ENCODE measurements at regions not wholly inside any gene's neighbourhood (a gene's known extent, or its start where the extent isn't known, plus 50 kb on each side); places are given as distances from the start of the nearest gene placed in this dataset.

DNA sequence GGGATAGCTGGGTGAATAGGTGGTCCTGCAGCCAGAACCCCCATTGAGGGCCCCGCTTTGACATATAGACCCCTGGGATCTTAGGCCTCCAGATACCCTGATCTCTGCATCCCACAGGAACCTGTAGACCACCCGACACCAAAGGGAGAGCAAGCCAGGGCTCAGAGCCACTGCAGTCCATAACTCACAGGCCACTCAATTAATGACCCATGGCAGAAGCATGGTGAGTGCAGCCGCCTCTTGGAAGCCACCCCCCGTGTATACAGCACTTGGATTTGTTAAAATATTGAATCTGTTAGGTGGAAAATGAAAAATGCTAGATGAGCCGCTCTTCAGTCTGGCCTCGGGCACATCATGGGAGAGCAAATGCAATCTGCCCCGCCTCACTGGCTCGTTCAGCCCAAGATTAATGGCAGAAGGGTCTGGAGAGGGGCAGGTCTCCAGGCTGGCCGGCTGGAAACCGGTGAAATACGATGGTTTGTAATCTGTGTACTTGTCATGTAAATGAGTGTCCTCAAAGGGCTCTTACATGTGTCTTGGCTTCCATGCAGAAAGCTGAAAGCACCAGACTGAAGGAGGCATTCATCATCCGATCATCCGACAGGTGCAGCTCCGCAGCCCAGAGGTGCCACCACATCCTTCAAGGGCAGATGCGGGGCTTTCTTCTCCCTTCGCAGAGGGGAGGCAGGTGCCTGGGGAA is 111.3 kb downstream of the OLFM1 start:
- Histone ChIP-seq H3K4me2 (ENCODE audit: low read depth, low read length, poor library complexity, severe bottlenecking) (no peak overlapping the region), H3K27me3 (ENCODE audit: insufficient read depth, low read length, poor library complexity, severe bottlenecking) (no peaks in the 10 kb centered on the region), H3K4me3 (ENCODE audit: low read length, poor library complexity, severe bottlenecking) (no peak overlapping the region), H2AFZ (ENCODE audit: low read length) (no peak overlapping the region), H3K9ac (ENCODE audit: low read depth, low read length, poor library complexity, severe bottlenecking) (no peak overlapping the region), H3K9me3 (ENCODE audit: insufficient read depth, low read depth, low read length) (peaks cover 21% of the 10 kb centered on the region; the same call in 1 of the 2 replicates), H3K36me3 (ENCODE audit: insufficient read depth, low read length) (no peaks in the 10 kb centered on the region), H4K20me1 (ENCODE audit: insufficient read depth, low read length, poor library complexity, severe bottlenecking) (no peaks in the 10 kb centered on the region), H3K9me2 (replicated peaks; ENCODE audit: low read depth, low read length) (no peaks in the 10 kb centered on the region), H3K4me1 (ENCODE audit: insufficient read depth, low read length, poor library complexity, severe bottlenecking) (no peaks in the 10 kb centered on the region), H3F3A (ENCODE audit: low read depth) (no peaks in the 10 kb centered on the region), H3K79me2 (ENCODE audit: insufficient read depth, low read length) (no peaks in the 10 kb centered on the region)
- no peak for TF ChIP-seq EZH2phosphoT487 (IDR thresholded peaks at IDR 0.05; ENCODE audit: borderline replicate concordance)
- TF ChIP-seq, protein P1, sequence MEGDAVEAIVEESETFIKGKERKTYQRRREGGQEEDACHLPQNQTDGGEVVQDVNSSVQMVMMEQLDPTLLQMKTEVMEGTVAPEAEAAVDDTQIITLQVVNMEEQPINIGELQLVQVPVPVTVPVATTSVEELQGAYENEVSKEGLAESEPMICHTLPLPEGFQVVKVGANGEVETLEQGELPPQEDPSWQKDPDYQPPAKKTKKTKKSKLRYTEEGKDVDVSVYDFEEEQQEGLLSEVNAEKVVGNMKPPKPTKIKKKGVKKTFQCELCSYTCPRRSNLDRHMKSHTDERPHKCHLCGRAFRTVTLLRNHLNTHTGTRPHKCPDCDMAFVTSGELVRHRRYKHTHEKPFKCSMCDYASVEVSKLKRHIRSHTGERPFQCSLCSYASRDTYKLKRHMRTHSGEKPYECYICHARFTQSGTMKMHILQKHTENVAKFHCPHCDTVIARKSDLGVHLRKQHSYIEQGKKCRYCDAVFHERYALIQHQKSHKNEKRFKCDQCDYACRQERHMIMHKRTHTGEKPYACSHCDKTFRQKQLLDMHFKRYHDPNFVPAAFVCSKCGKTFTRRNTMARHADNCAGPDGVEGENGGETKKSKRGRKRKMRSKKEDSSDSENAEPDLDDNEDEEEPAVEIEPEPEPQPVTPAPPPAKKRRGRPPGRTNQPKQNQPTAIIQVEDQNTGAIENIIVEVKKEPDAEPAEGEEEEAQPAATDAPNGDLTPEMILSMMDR (conservative IDR thresholded peaks at IDR 0.05; ENCODE audit: low read length) = no peak

GRCh38 chr9:135199489-135199888 is 112.0 kb downstream of the OLFM1 start:
- Histone ChIP-seq H3K9me3 (ENCODE audit: insufficient read depth, low read depth, low read length) (peaks cover 21% of the 10 kb centered on the region; the same call in 1 of the 2 replicates), H2AFZ (ENCODE audit: low read length) (no peak overlapping the region), H3K4me3 (ENCODE audit: low read length, poor library complexity, severe bottlenecking) (no peak overlapping the region), H4K20me1 (ENCODE audit: insufficient read depth, low read length, poor library complexity, severe bottlenecking) (no peaks in the 10 kb centered on the region), H3K36me3 (ENCODE audit: insufficient read depth, low read length) (no peaks in the 10 kb centered on the region), H3K79me2 (ENCODE audit: insufficient read depth, low read length) (no peaks in the 10 kb centered on the region), H3K9ac (ENCODE audit: low read depth, low read length, poor library complexity, severe bottlenecking) (no peak overlapping the region), H3K27me3 (ENCODE audit: insufficient read depth, low read length, poor library complexity, severe bottlenecking) (no peaks in the 10 kb centered on the region), H3K9me2 (replicated peaks; ENCODE audit: low read depth, low read length) (no peaks in the 10 kb centered on the region), H3K4me2 (ENCODE audit: low read depth, low read length, poor library complexity, severe bottlenecking) (no peak overlapping the region), H3F3A (ENCODE audit: low read depth) (no peaks in the 10 kb centered on the region), H3K4me1 (ENCODE audit: insufficient read depth, low read length, poor library complexity, severe bottlenecking) (no peaks in the 10 kb centered on the region)
- TF ChIP-seq, protein P1 (conservative IDR thresholded peaks at IDR 0.05; ENCODE audit: low read length) = no peak
- no peak for TF ChIP-seq EZH2phosphoT487 (IDR thresholded peaks at IDR 0.05; ENCODE audit: borderline replicate concordance)

- H3K4me3 ChIP-seq (ENCODE audit: low read length, poor library complexity, severe bottlenecking) = no peak overlapping the region
- no peak overlapping the region for H2AFZ ChIP-seq (ENCODE audit: low read length)
- no peaks in the 10 kb centered on the region for H3K4me1 ChIP-seq (ENCODE audit: insufficient read depth, low read length, poor library complexity, severe bottlenecking)
- H4K20me1 ChIP-seq (ENCODE audit: insufficient read depth, low read length, poor library complexity, severe bottlenecking) = no peaks in the 10 kb centered on the region
- peaks cover 15% of the 10 kb centered on the region; the same call in 1 of the 2 replicates for H3K9me3 ChIP-seq (ENCODE audit: insufficient read depth, low read depth, low read length)
- no peaks in the 10 kb centered on the region for H3F3A ChIP-seq (ENCODE audit: low read depth)
- H3K9me2 ChIP-seq (replicated peaks; ENCODE audit: low read depth, low read length) = no peaks in the 10 kb centered on the region
- TF ChIP-seq, protein P1 (conservative IDR thresholded peaks at IDR 0.05; ENCODE audit: low read length) = no peak
- TF ChIP-seq EZH2phosphoT487 (IDR thresholded peaks at IDR 0.05; ENCODE audit: borderline replicate concordance) = no peak
- no peak overlapping the region for H3K4me2 ChIP-seq (ENCODE audit: low read depth, low read length, poor library complexity, severe bottlenecking)
- H3K27me3 ChIP-seq (ENCODE audit: insufficient read depth, low read length, poor library complexity, severe bottlenecking) = no peaks in the 10 kb centered on the region
- H3K79me2 ChIP-seq (ENCODE audit: insufficient read depth, low read length) = no peaks in the 10 kb centered on the region
- H3K9ac ChIP-seq (ENCODE audit: low read depth, low read length, poor library complexity, severe bottlenecking) = no peak overlapping the region
- H3K36me3 ChIP-seq (ENCODE audit: insufficient read depth, low read length) = no peaks in the 10 kb centered on the region
Measured at GRCh38 chr9:135201711-135202110, 114.2 kb downstream of the OLFM1 start.

Measured in Loucy (cell line).